Endothelial cell of umbilical vein (primary cell): ENCODE measurements at regions not wholly inside any gene's neighbourhood (a gene's known extent, or its start where the extent isn't known, plus 50 kb on each side); places are given as distances from the start of the nearest gene placed in this dataset.

Source experiments
- EZH2 ChIP-seq: IDR thresholded peaks from 2 replicates; pipeline ENCODE4 v1.6.1; 2012; ENCODE audit warnings: borderline replicate concordance, low read depth, mild to moderate bottlenecking, moderate library complexity, low read length, inconsistent platforms; ENCODE audit not compliant: severe bottlenecking
- FOS ChIP-seq: IDR thresholded peaks from 2 replicates; pipeline ENCODE4 v1.6.1; 2011; ENCODE audit warnings: mild to moderate bottlenecking, low read length, moderate library complexity, borderline replicate concordance; ENCODE audit not compliant: insufficient read depth
- GATA2 ChIP-seq: IDR thresholded peaks from 2 replicates; pipeline ENCODE4 v1.7.0; 2011; ENCODE audit warnings: low read depth, mild to moderate bottlenecking, moderate library complexity, mixed read lengths, low read length; ENCODE audit not compliant: insufficient read length, insufficient read depth
- JUN ChIP-seq: IDR thresholded peaks from 2 replicates; pipeline ENCODE4 v1.6.1; 2011; ENCODE audit warnings: borderline replicate concordance, low read depth; ENCODE audit not compliant: insufficient read length, insufficient read depth
- MAX ChIP-seq: IDR thresholded peaks from 2 replicates; pipeline ENCODE4 v1.6.1; 2011; ENCODE audit not compliant: insufficient read depth, insufficient read length
- MYC ChIP-seq: IDR thresholded peaks from one replicate; pipeline ENCODE4 v1.6.1; 2011; ENCODE audit warnings: mild to moderate bottlenecking, low read depth, low read length
- POLR2A ChIP-seq: IDR thresholded peaks from 2 replicates; pipeline ENCODE4 v1.6.1; 2012; ENCODE audit warnings: low read depth, mild to moderate bottlenecking, control low read depth, low read length
- POLR2AphosphoS5 ChIP-seq: IDR thresholded peaks from 2 replicates; pipeline ENCODE4 v1.6.1; 2012; ENCODE audit warnings: low read depth, mild to moderate bottlenecking, control low read depth, low read length, moderate library complexity; ENCODE audit not compliant: insufficient read depth
- TF ChIP-seq, protein P1 (sequence below), 2 donors: IDR thresholded peaks; 1 replicate in 1 of 2; 2 replicates in 1 of 2; pipeline ENCODE4 v1.5.1; 2011; ENCODE audit warnings: low read length in 2 of 2, mild to moderate bottlenecking in 2 of 2, moderate library complexity in 2 of 2, control low read depth in 1 of 2, inconsistent platforms in 1 of 2, low read depth in 1 of 2; ENCODE audit not compliant: insufficient read depth in 1 of 2; ENCODE audit errors: extremely low read depth in 1 of 2

DNA sequence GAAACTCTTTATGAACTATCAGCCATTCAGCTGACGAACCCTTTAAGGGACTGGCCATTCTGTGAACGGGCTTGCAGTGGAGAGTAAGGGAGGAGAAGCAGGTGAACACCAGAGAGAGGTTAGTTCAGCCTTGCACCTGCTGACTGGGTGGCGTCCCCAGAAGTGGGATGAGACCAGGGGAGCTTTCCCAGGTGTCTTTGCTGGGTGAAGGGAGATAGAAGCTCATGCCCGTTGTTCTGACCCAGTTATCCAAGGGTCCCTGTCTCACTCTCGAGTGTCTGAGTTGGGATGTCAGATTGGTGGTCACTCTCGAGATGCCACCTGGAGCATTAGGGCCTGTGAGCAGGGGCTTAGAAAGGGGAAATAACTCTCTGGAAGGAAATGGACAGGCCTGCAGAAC is 68.7 kb downstream of the MSX2 start:
- TF ChIP-seq, protein P1, sequence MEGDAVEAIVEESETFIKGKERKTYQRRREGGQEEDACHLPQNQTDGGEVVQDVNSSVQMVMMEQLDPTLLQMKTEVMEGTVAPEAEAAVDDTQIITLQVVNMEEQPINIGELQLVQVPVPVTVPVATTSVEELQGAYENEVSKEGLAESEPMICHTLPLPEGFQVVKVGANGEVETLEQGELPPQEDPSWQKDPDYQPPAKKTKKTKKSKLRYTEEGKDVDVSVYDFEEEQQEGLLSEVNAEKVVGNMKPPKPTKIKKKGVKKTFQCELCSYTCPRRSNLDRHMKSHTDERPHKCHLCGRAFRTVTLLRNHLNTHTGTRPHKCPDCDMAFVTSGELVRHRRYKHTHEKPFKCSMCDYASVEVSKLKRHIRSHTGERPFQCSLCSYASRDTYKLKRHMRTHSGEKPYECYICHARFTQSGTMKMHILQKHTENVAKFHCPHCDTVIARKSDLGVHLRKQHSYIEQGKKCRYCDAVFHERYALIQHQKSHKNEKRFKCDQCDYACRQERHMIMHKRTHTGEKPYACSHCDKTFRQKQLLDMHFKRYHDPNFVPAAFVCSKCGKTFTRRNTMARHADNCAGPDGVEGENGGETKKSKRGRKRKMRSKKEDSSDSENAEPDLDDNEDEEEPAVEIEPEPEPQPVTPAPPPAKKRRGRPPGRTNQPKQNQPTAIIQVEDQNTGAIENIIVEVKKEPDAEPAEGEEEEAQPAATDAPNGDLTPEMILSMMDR (IDR thresholded peaks at IDR 0.05; ENCODE audit: extremely low read depth in 1 of 2, insufficient read depth in 1 of 2, low read depth in 1 of 2, low read length in 2 of 2) = no peak
- TF ChIP-seq POLR2A (no peak), EZH2 (no peak), MAX (no peak), POLR2AphosphoS5 (no peak), FOS (no peak), GATA2 (no peak), JUN (no peak), MYC (no peak)
